ENCODE measurements at regions not wholly inside any gene's neighbourhood (a gene's known extent, or its start where the extent isn't known, plus 50 kb on each side); places are given as distances from the start of the nearest gene placed in this dataset.

GRCh38 chr9:120078112-120078511, 501.9 kb downstream of the CDK5RAP2 start:
- no peak overlapping the region for H2BK5ac ChIP-seq (ENCODE audit: low read length)
- no peak overlapping the region for H3K18ac ChIP-seq (ENCODE audit: low read length)
- no peak overlapping the region for H4K8ac ChIP-seq (ENCODE audit: low read depth, low read length)
- H3K9ac ChIP-seq (ENCODE audit: low read depth, low read length, poor library complexity): no peak overlapping the region
- no peak overlapping the region for H2BK12ac ChIP-seq (ENCODE audit: low read length)
- DNase-seq (ENCODE audit: low spot score): no peak
- no peaks in the 10 kb centered on the region for H3K9me3 ChIP-seq (replicated peaks in 1 of 2; ENCODE audit: control insufficient read depth in 2 of 2, insufficient read depth in 1 of 2, low read depth in 1 of 2, low read length in 2 of 2)
- H4K91ac ChIP-seq (ENCODE audit: low read depth, low read length, poor library complexity): no peak overlapping the region
- H3K4me3 ChIP-seq (ENCODE audit: low read length in 2 of 2): no peak overlapping the region
- no peaks in the 10 kb centered on the region for H3K36me3 ChIP-seq (replicated peaks in 1 of 2; ENCODE audit: control insufficient read depth in 2 of 2, insufficient read depth in 2 of 2, low read length in 2 of 2)
- H2AK5ac ChIP-seq (ENCODE audit: low read depth, low read length): no peak overlapping the region
- no peak overlapping the region for H3K4ac ChIP-seq (ENCODE audit: low read length)
- WGBS, 2 donors (ENCODE audit: extremely low coverage in 2 of 2, insufficient read length in 2 of 2, insufficient replicate concordance in 1 of 2): no CpG with 5 or more reads among the region's 2 CpGs
- no peak overlapping the region for H3K27ac ChIP-seq (replicated peaks; ENCODE audit: low read length)
- no peak overlapping the region for H3K14ac ChIP-seq (ENCODE audit: low read length)
- H3K23ac ChIP-seq (ENCODE audit: low read depth, low read length, poor library complexity): no peak overlapping the region
- no peaks in the 10 kb centered on the region for H3K79me1 ChIP-seq (ENCODE audit: low read depth, low read length)
- H2BK120ac ChIP-seq (ENCODE audit: low read depth, low read length): no peak overlapping the region
- H2BK15ac ChIP-seq (ENCODE audit: low read length): no peak overlapping the region
- no peak overlapping the region for H2AFZ ChIP-seq (ENCODE audit: low read length)
- H3K27me3 ChIP-seq (ENCODE audit: control insufficient read depth in 3 of 3, insufficient read depth in 3 of 3, low read depth in 1 of 3, low read length in 3 of 3): no peaks in the 10 kb centered on the region
- peaks cover 0 to 8% of the 10 kb centered on the region in 2 donors for H3K4me1 ChIP-seq (ENCODE audit: control insufficient read depth in 2 of 2, insufficient read depth in 1 of 2, low read depth in 1 of 2, low read length in 2 of 2)
- no peak overlapping the region for H3K4me2 ChIP-seq (ENCODE audit: insufficient read depth, low read length, poor library complexity, severe bottlenecking)

GRCh38 chr9:120071760-120072159, 508.2 kb downstream of the CDK5RAP2 start:
- no CpG with 5 or more reads among the region's 4 CpGs for WGBS, 2 donors (ENCODE audit: extremely low coverage in 2 of 2, insufficient read length in 2 of 2, insufficient replicate concordance in 1 of 2)
- no peak overlapping the region for H3K4me2 ChIP-seq (ENCODE audit: insufficient read depth, low read length, poor library complexity, severe bottlenecking)

GRCh38 chr9:120066315-120066714, 513.7 kb downstream of the CDK5RAP2 start:
- H2BK5ac ChIP-seq (ENCODE audit: low read length): no peak overlapping the region
- no peaks in the 10 kb centered on the region for H3K79me1 ChIP-seq (ENCODE audit: low read depth, low read length)
- H4K8ac ChIP-seq (ENCODE audit: low read depth, low read length): no peak overlapping the region
- H3K36me3 ChIP-seq (replicated peaks in 1 of 2; ENCODE audit: control insufficient read depth in 2 of 2, insufficient read depth in 2 of 2, low read length in 2 of 2): no peaks in the 10 kb centered on the region
- no peak overlapping the region for H3K14ac ChIP-seq (ENCODE audit: low read length)
- H2AFZ ChIP-seq (ENCODE audit: low read length): no peak overlapping the region
- no peak overlapping the region for H2BK120ac ChIP-seq (ENCODE audit: low read depth, low read length)
- no peak overlapping the region for H3K4me2 ChIP-seq (ENCODE audit: insufficient read depth, low read length, poor library complexity, severe bottlenecking)
- no peak overlapping the region for H3K4ac ChIP-seq (ENCODE audit: low read length)
- peaks cover 0 to under 1% of the 10 kb centered on the region in 2 donors for H3K9me3 ChIP-seq (replicated peaks in 1 of 2; ENCODE audit: control insufficient read depth in 2 of 2, insufficient read depth in 1 of 2, low read depth in 1 of 2, low read length in 2 of 2)
- no peak overlapping the region for H3K18ac ChIP-seq (ENCODE audit: low read length)
- H3K23ac ChIP-seq (ENCODE audit: low read depth, low read length, poor library complexity): no peak overlapping the region
- no peak overlapping the region for H4K91ac ChIP-seq (ENCODE audit: low read depth, low read length, poor library complexity)
- H3K27me3 ChIP-seq (ENCODE audit: control insufficient read depth in 3 of 3, insufficient read depth in 3 of 3, low read depth in 1 of 3, low read length in 3 of 3): no peaks in the 10 kb centered on the region
- DNase-seq (ENCODE audit: low spot score): no peak
- no peak overlapping the region for H3K27ac ChIP-seq (replicated peaks; ENCODE audit: low read length)
- H3K4me3 ChIP-seq (ENCODE audit: low read length in 2 of 2): no peak overlapping the region
- H2BK15ac ChIP-seq (ENCODE audit: low read length): no peak overlapping the region
- no peaks in the 10 kb centered on the region for H3K4me1 ChIP-seq (ENCODE audit: control insufficient read depth in 2 of 2, insufficient read depth in 1 of 2, low read depth in 1 of 2, low read length in 2 of 2)
- no peak overlapping the region for H3K9ac ChIP-seq (ENCODE audit: low read depth, low read length, poor library complexity)
- no peak overlapping the region for H2BK12ac ChIP-seq (ENCODE audit: low read length)
- no CpG with 5 or more reads among the region's 3 CpGs for WGBS, 2 donors (ENCODE audit: extremely low coverage in 2 of 2, insufficient read length in 2 of 2, insufficient replicate concordance in 1 of 2)
- no peak overlapping the region for H2AK5ac ChIP-seq (ENCODE audit: low read depth, low read length)

More at GRCh38 chr9:120071760-120072159, 508.2 kb downstream of the CDK5RAP2 start:
- Histone ChIP-seq H3K27ac (replicated peaks; ENCODE audit: low read length) (no peak overlapping the region), H3K14ac (ENCODE audit: low read length) (no peak overlapping the region), H3K23ac (ENCODE audit: low read depth, low read length, poor library complexity) (no peak overlapping the region), H3K36me3 (replicated peaks in 1 of 2; ENCODE audit: control insufficient read depth in 2 of 2, insufficient read depth in 2 of 2, low read length in 2 of 2) (no peaks in the 10 kb centered on the region), H2BK5ac (ENCODE audit: low read length) (no peak overlapping the region), H3K79me1 (ENCODE audit: low read depth, low read length) (no peaks in the 10 kb centered on the region), H2BK120ac (ENCODE audit: low read depth, low read length) (no peak overlapping the region), H2AK5ac (ENCODE audit: low read depth, low read length) (no peak overlapping the region), H3K27me3 (ENCODE audit: control insufficient read depth in 3 of 3, insufficient read depth in 3 of 3, low read depth in 1 of 3, low read length in 3 of 3) (no peaks in the 10 kb centered on the region), H2AFZ (ENCODE audit: low read length) (no peak overlapping the region), H3K18ac (ENCODE audit: low read length) (no peak overlapping the region), H2BK15ac (ENCODE audit: low read length) (no peak overlapping the region), H3K4me3 (ENCODE audit: low read length in 2 of 2) (no peak overlapping the region), H3K4ac (ENCODE audit: low read length) (no peak overlapping the region), H4K8ac (ENCODE audit: low read depth, low read length) (no peak overlapping the region), H2BK12ac (ENCODE audit: low read length) (no peak overlapping the region), H3K9ac (ENCODE audit: low read depth, low read length, poor library complexity) (no peak overlapping the region), H4K91ac (ENCODE audit: low read depth, low read length, poor library complexity) (no peak overlapping the region), H3K9me3 (replicated peaks in 1 of 2; ENCODE audit: control insufficient read depth in 2 of 2, insufficient read depth in 1 of 2, low read depth in 1 of 2, low read length in 2 of 2) (no peaks in the 10 kb centered on the region), H3K4me1 (ENCODE audit: control insufficient read depth in 2 of 2, insufficient read depth in 1 of 2, low read depth in 1 of 2, low read length in 2 of 2) (no peaks in the 10 kb centered on the region)
- no peak for DNase-seq (ENCODE audit: low spot score)

- Histone ChIP-seq H3K23ac (ENCODE audit: low read depth, low read length, poor library complexity) (no peak overlapping the region), H2AFZ (ENCODE audit: low read length) (no peak overlapping the region), H3K14ac (ENCODE audit: low read length) (no peak overlapping the region), H3K18ac (ENCODE audit: low read length) (no peak overlapping the region), H2BK15ac (ENCODE audit: low read length) (no peak overlapping the region), H3K27ac (replicated peaks; ENCODE audit: low read length) (no peak overlapping the region), H3K36me3 (replicated peaks in 1 of 2; ENCODE audit: control insufficient read depth in 2 of 2, insufficient read depth in 2 of 2, low read length in 2 of 2) (no peaks in the 10 kb centered on the region), H3K79me1 (ENCODE audit: low read depth, low read length) (no peaks in the 10 kb centered on the region), H3K27me3 (ENCODE audit: control insufficient read depth in 3 of 3, insufficient read depth in 3 of 3, low read depth in 1 of 3, low read length in 3 of 3) (no peaks in the 10 kb centered on the region), H4K8ac (ENCODE audit: low read depth, low read length) (no peak overlapping the region), H4K91ac (ENCODE audit: low read depth, low read length, poor library complexity) (no peak overlapping the region), H3K9ac (ENCODE audit: low read depth, low read length, poor library complexity) (no peak overlapping the region), H3K9me3 (replicated peaks in 1 of 2; ENCODE audit: control insufficient read depth in 2 of 2, insufficient read depth in 1 of 2, low read depth in 1 of 2, low read length in 2 of 2) (peaks cover 0 to 1% of the 10 kb centered on the region in 2 donors), H3K4me2 (ENCODE audit: insufficient read depth, low read length, poor library complexity, severe bottlenecking) (no peak overlapping the region), H3K4me1 (ENCODE audit: control insufficient read depth in 2 of 2, insufficient read depth in 1 of 2, low read depth in 1 of 2, low read length in 2 of 2) (no peaks in the 10 kb centered on the region), H3K4me3 (ENCODE audit: low read length in 2 of 2) (no peak overlapping the region), H2AK5ac (ENCODE audit: low read depth, low read length) (no peak overlapping the region), H2BK12ac (ENCODE audit: low read length) (no peak overlapping the region), H2BK120ac (ENCODE audit: low read depth, low read length) (no peak overlapping the region), H2BK5ac (ENCODE audit: low read length) (no peak overlapping the region), H3K4ac (ENCODE audit: low read length) (no peak overlapping the region)
- WGBS, 2 donors (ENCODE audit: extremely low coverage in 2 of 2, insufficient read length in 2 of 2, insufficient replicate concordance in 1 of 2): no CpG with 5 or more reads among the region's 4 CpGs
- no peak for DNase-seq (ENCODE audit: low spot score)
Measured at GRCh38 chr9:120065151-120065550, 514.8 kb downstream of the CDK5RAP2 start.

All from neuronal stem cell (in vitro differentiated cells).